ENCODE measurements at regions not wholly inside any gene's neighbourhood (a gene's known extent, or its start where the extent isn't known, plus 50 kb on each side); places are given as distances from the start of the nearest gene placed in this dataset.

DNA sequence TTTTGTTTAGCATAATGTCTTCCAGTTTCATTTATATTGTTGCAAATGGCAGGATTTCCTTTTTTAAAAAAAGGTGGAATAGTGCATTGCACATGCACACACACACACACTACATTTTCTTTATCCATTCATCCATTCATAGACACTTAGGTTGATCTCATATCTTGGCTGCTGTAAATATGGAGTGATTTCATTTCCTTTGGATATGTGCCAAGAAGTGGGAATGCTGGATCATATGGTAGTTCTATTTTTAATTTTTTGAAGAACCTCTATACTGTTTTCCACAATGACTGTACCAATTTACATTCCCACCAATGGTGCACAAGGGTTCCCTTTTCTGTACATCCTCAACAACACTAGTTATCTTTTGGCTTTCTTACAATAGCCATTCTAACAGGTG, 68.9 kb downstream of the EBLN1 start:
- TF ChIP-seq, protein P1, sequence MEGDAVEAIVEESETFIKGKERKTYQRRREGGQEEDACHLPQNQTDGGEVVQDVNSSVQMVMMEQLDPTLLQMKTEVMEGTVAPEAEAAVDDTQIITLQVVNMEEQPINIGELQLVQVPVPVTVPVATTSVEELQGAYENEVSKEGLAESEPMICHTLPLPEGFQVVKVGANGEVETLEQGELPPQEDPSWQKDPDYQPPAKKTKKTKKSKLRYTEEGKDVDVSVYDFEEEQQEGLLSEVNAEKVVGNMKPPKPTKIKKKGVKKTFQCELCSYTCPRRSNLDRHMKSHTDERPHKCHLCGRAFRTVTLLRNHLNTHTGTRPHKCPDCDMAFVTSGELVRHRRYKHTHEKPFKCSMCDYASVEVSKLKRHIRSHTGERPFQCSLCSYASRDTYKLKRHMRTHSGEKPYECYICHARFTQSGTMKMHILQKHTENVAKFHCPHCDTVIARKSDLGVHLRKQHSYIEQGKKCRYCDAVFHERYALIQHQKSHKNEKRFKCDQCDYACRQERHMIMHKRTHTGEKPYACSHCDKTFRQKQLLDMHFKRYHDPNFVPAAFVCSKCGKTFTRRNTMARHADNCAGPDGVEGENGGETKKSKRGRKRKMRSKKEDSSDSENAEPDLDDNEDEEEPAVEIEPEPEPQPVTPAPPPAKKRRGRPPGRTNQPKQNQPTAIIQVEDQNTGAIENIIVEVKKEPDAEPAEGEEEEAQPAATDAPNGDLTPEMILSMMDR (IDR thresholded peaks at IDR 0.05) = no peak
- TF ChIP-seq EP300 (IDR thresholded peaks at IDR 0.05) (no peak), POLR2AphosphoS5 (IDR thresholded peaks at IDR 0.05) (no peak), POLR2A (IDR thresholded peaks at IDR 0.05) (no peak)
